Mucosa of descending colon (tissue), 3 donors: ENCODE measurements at regions not wholly inside any gene's neighbourhood (a gene's known extent, or its start where the extent isn't known, plus 50 kb on each side); places are given as distances from the start of the nearest gene placed in this dataset.

Experiments used
- ATAC-seq: fragments of 200-7000 bp; cut with Tn5 transposase; one replicate; pipeline ENCODE4 v1.9.1; 2020; ENCODE audit warnings: mild to moderate bottlenecking, moderate library complexity
- DNase-seq, 3 donors: peaks; one replicate each; pipeline ENCODE4 v3.0.0-alpha.2; 2020
- H3K36me3 ChIP-seq: fragments of 200-600 bp; one replicate; pipeline ENCODE4 v1.8.0; 2021; ENCODE audit warnings: low read depth, mild to moderate bottlenecking
- H3K4me1 ChIP-seq: fragments of 200-600 bp; one replicate; pipeline ENCODE4 v1.8.0; 2021; ENCODE audit warnings: low read depth, mild to moderate bottlenecking
- H3K4me3 ChIP-seq: fragments of 200-600 bp; one replicate; pipeline ENCODE4 v1.8.0; 2021; ENCODE audit warnings: mild to moderate bottlenecking
- H3K9me3 ChIP-seq: fragments of 200-600 bp; one replicate; pipeline ENCODE4 v1.8.0; 2021; ENCODE audit warnings: mild to moderate bottlenecking
- CTCF ChIP-seq: fragments of 200-600 bp; IDR thresholded peaks from one replicate; pipeline ENCODE4 v1.8.0; 2022; ENCODE audit warnings: antibody characterized with exemption, mild to moderate bottlenecking
- intact Hi-C, 2 donors: fragments of 100-400 bp; cut with DNase I in 1 of 2; cut with micrococcal nuclease in 1 of 2; formaldehyde crosslinking; loops; one replicate each; pipeline versions ENCODE4 v1.11.0 to v1.11.1; 2022; cut with DNase I, micrococcal nuclease
- donor health status: DM: no; HTN: no; CAD: no; lungs with moderate emphysema.
- donor health status: DM: no; HTN: no; CAD: no.
- donor health status: DM: no; HTN: yes; CAD: no.

- intact Hi-C loops = no loop called here
- DNase-seq (no peak), ATAC-seq (no peak)
- peaks cover 11% of the 10 kb centered on the region for H3K4me1 ChIP-seq
- H3K9me3 ChIP-seq = no peaks in the 10 kb centered on the region
- no peak for TF ChIP-seq CTCF
- H3K36me3 ChIP-seq = no peaks in the 10 kb centered on the region
- no peak overlapping the region for H3K4me3 ChIP-seq
Observed at GRCh38 chr2:39511219-39511604, 74.1 kb upstream of the MAP4K3 start.

DNA sequence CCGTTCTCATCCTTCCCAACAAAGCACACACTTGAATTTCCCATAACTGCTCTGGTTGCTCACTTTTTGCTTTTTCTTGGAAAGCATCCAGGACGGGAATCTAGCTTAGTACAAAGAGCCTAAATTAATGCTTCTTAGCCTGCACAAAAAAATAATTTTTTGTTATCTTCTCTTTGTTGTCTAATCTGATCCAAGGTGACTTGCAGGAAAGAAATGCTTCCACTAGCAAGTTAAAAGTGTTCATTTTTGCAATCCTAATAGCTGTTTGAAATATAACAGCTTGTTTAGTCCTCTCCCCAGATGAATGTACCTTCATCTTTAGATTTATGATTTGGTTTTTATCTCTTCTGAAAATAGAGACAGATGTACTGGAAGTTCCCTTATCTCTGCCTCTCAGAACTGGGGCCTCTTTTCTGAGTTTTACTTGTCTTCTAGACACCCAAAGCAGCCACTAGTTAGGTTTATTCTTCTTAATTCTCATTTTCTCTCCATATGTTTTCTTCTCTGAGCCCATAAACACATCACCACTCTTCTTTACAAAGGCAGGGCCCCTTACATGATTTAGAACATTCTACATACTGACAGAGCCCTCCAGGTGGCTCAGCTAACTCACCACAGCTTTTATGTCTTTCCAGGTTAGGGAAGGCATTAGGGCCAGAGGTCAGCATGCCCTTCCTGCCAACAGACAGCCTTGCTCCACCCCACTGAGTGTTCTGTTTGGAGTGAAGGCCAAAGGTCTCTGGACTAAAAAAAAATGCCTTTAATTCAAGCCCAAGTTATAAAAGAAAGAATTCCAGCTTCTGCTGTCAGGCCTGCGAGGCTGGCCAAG lies 74.7 kb upstream of the MAP4K3 start:
- peaks cover 11% of the 10 kb centered on the region for H3K4me1 ChIP-seq
- H3K4me3 ChIP-seq = no peak overlapping the region
- intact Hi-C loops = no loop called here
- TF ChIP-seq CTCF = no peak
- peak; percentile 68 for ATAC-seq
- H3K9me3 ChIP-seq = no peaks in the 10 kb centered on the region
- H3K36me3 ChIP-seq = no peaks in the 10 kb centered on the region
- peak in 1 of 3 donors; percentile 17 for DNase-seq

DNA sequence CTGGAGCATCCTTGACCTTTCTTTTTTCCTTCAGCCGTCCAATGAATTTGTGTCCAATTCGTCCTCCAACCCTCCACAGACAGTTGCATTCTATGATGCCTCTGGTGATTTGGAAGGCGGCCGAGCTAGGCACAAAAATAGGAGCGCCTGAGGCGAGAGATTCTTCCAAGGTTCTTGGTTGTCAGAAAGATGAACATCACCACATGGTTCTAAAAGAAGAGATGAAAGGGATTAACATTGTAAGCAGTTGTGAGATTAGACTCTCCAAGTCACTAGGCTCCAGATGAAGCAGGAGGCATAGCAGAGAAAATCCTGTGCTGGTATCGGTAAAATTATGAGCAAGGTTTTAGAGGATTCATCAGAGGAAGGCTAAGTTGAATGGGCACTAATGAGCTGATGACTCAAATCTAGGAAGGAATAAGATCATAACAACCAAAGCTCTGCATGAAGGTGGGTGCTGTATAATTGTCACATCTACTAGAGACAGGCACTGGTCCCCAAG lies 75.4 kb upstream of the MAP4K3 start:
- no peak for TF ChIP-seq CTCF
- Histone ChIP-seq H3K36me3 (no peaks in the 10 kb centered on the region), H3K4me3 (no peak overlapping the region), H3K9me3 (no peaks in the 10 kb centered on the region), H3K4me1 (peaks cover 11% of the 10 kb centered on the region)
- peak in 2 of 3 donors; percentile 23 to 40 for DNase-seq
- ATAC-seq = no peak
- intact Hi-C loops = no loop called here

DNA sequence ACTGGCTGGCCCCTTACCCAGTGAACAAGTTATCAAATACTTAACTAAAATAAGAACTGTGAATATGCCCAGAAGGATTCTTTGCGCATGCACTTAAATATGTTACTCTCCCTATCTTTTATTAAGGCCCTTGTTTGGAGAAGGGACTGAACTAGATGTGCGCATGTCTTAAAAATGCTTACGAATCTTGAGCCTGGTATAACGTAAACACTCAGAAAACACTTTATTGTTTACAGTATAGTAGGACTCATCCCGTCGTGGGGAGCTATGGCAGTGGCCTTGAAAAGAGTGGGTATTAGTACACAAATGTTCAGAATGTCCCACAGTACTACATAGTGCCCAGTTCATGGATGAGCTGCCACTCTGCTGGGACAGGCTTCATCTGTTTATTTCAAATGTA lies 75.9 kb upstream of the MAP4K3 start:
- ATAC-seq = no peak
- intact Hi-C loops = no loop called here
- no peak for DNase-seq
- Histone ChIP-seq H3K9me3 (no peaks in the 10 kb centered on the region), H3K36me3 (no peaks in the 10 kb centered on the region), H3K4me1 (peaks cover 11% of the 10 kb centered on the region), H3K4me3 (no peak overlapping the region)
- TF ChIP-seq CTCF = no peak

DNA sequence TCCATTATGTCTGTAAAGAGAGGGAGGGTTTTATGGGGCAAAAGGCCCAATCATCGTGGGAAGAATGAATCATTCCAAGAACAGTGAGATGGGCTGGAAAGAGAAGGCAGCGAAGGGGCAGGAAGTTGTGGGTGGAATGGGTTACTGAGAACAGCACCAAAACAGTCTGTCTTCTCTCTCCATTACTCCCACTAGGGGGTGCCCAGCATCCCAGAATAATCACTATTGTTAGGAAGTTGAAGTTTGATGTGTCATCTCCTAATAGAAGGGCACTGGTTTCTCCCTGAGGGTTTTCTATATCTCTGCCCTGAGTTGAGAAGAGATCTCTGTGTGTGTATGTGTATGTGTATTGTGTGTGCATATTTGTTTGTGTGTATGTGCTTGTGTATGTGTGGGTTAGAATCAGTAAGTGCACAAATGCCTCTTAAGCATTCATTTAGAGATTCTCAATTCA lies 76.6 kb upstream of the MAP4K3 start:
- TF ChIP-seq CTCF = peak; percentile 19
- DNase-seq (peak in 1 of 3 donors; percentile 75), ATAC-seq (peak; percentile 76)
- Histone ChIP-seq H3K4me1 (peaks cover 11% of the 10 kb centered on the region), H3K36me3 (no peaks in the 10 kb centered on the region), H3K4me3 (no peak overlapping the region), H3K9me3 (no peaks in the 10 kb centered on the region)
- intact Hi-C loops = no loop called here
